HepG2 (cell line): ENCODE measurements at regions not wholly inside any gene's neighbourhood (a gene's known extent, or its start where the extent isn't known, plus 50 kb on each side); places are given as distances from the start of the nearest gene placed in this dataset.

Experiments used
- ATAC-seq: fragments of 200-7000 bp; cut with Tn5 transposase; 3 replicates; pipeline ENCODE4 v1.9.1; 2020; ENCODE audit warnings: mild to moderate bottlenecking, moderate library complexity
- BruUV-seq: library from RNA; stranded (reverse); fragments of 400-500 nt; replicated peaks from 2 replicates; lab custom pipeline; 2021; lab: Mats Ljungman, UMichigan
- CTCF ChIA-PET: fragments of 300-600 bp; formaldehyde crosslinking; extraction: SDS; loops from one replicate; lab custom pipeline; 2021; ENCODE audit warnings: low total read pairs, inconsistent platforms, low intra/inter-chr PET ratio; lab: Yijun Ruan, JAX
- POLR2A ChIA-PET: fragments of 350-600 bp; sonication (Branson Sonifier 250); formaldehyde crosslinking; loops from one replicate; lab custom pipeline; 2020; ENCODE audit warnings: antibody characterized with exemption, inconsistent platforms; lab: Yijun Ruan, JAX
- DNase-seq: peaks from one replicate; pipeline ENCODE4 v3.0.0-alpha.2; 2015; ENCODE audit warnings: low spot score
- FAIRE-seq: peaks from 3 replicates; lab custom pipeline; 2011; peaks lifted over from hg19 to GRCh38; lab: Jason Lieb, UNC
- H2AFZ ChIP-seq: one replicate; pipeline ENCODE4 v1.6.1; 2011; ENCODE audit warnings: low read length, inconsistent platforms
- H3K27ac ChIP-seq: fragments of 300-600 bp; 3 replicates; pipeline ENCODE4 v1.8.0; 2011; ENCODE audit warnings: mixed run types, mild to moderate bottlenecking, mixed read lengths, low read length, inconsistent platforms; ENCODE audit not compliant: insufficient read depth; ENCODE audit errors: extremely low read length
- H3K27me3 ChIP-seq, 2 experiments: fragments of 200-600 bp in 1 of 2; 2 replicates in 1 of 2; 3 replicates in 1 of 2; pipeline versions ENCODE4 v1.6.0 to v1.8.0; 2011; ENCODE audit warnings: low read length in 2 of 2, mild to moderate bottlenecking in 2 of 2, moderate library complexity in 2 of 2, inconsistent platforms in 1 of 2; ENCODE audit not compliant: insufficient read depth in 2 of 2, control insufficient read depth in 1 of 2
- H3K36me3 ChIP-seq, 2 experiments: fragments of 200-600 bp in 1 of 2; replicated peaks in 1 of 2; 2 replicates in 1 of 2; 3 replicates in 1 of 2; pipeline versions ENCODE4 v1.5.1 to v1.8.0; 2011; ENCODE audit warnings: low read length in 2 of 2, inconsistent platforms in 1 of 2; ENCODE audit not compliant: insufficient read depth in 2 of 2, control insufficient read depth in 1 of 2
- H3K4me1 ChIP-seq: 2 replicates; pipeline ENCODE4 v1.5.1; 2012; ENCODE audit warnings: low read length, inconsistent platforms; ENCODE audit not compliant: insufficient read depth
- H3K4me2 ChIP-seq: 2 replicates; pipeline ENCODE4 v1.6.0; 2011; ENCODE audit warnings: low read depth, low read length, inconsistent platforms
- H3K4me3 ChIP-seq, 3 experiments: fragments of 200-600 bp in 1 of 3; sonication (generic), shearing (Covaris generic) in 1 of 3; replicated peaks in 1 of 3; 2 replicates each; pipeline ENCODE4 v1.5.1; 2011 to 2016; ENCODE audit warnings: low read length in 3 of 3, inconsistent platforms in 2 of 3, low read depth in 2 of 3, mild to moderate bottlenecking in 2 of 3, control low read depth in 1 of 3, mixed read lengths in 1 of 3; ENCODE audit not compliant: insufficient read depth in 1 of 3
- H3K79me2 ChIP-seq: one replicate; pipeline ENCODE4 v1.6.1; 2011; ENCODE audit warnings: low read length, inconsistent platforms; ENCODE audit not compliant: insufficient read depth
- H3K9ac ChIP-seq: 2 replicates; pipeline ENCODE4 v1.6.0; 2011; ENCODE audit warnings: mild to moderate bottlenecking, low read depth, low read length, inconsistent platforms; ENCODE audit not compliant: insufficient read depth
- H3K9me3 ChIP-seq: 2 replicates; pipeline ENCODE4 v1.5.1; 2012; ENCODE audit warnings: mild to moderate bottlenecking, low read length
- H4K20me1 ChIP-seq: 2 replicates; pipeline ENCODE4 v1.6.0; 2011; ENCODE audit warnings: inconsistent platforms, mild to moderate bottlenecking, low read length, moderate library complexity; ENCODE audit not compliant: insufficient read depth
- CREB1 ChIP-seq, 2 experiments: fragments of 450-650 bp in 1 of 2; IDR thresholded peaks; 2 replicates each; pipeline ENCODE4 v1.6.1; 2016 to 2017; ENCODE audit warnings: control low read depth in 1 of 2, mild to moderate bottlenecking in 1 of 2, missing compliant biosample characterization in 1 of 2, missing genetic modification characterization in 1 of 2
- CTCF ChIP-seq: sonication (generic); formaldehyde crosslinking; IDR thresholded peaks from 2 replicates; pipeline ENCODE4 v1.5.0; 2020; ENCODE audit warnings: mild to moderate bottlenecking, missing genetic modification reagents, moderate library complexity
- FUBP1 ChIP-seq: sonication (generic); formaldehyde crosslinking; IDR thresholded peaks from 2 replicates; pipeline ENCODE4 v1.5.1; 2020; ENCODE audit warnings: missing genetic modification reagents, mild to moderate bottlenecking, borderline replicate concordance
- MAFF ChIP-seq: IDR thresholded peaks from 2 replicates; pipeline ENCODE4 v1.6.1; 2011; ENCODE audit warnings: low read depth, low read length, improper control_type of control experiment
- THAP11 ChIP-seq: IDR thresholded peaks from 2 replicates; pipeline ENCODE4 v1.6.1; 2016; ENCODE audit warnings: missing biosample characterization, missing genetic modification reagents
- ZFP36L1 ChIP-seq: sonication (generic); formaldehyde crosslinking; IDR thresholded peaks from 2 replicates; pipeline ENCODE4 v1.8.0; 2022; ENCODE audit warnings: mild to moderate bottlenecking, missing genetic modification reagents, moderate library complexity
- WGBS: methylation state at CpG from one replicate; pipeline ENCODE4 v1.1.6; 2017; ENCODE audit warnings: low lambda C conversion rate; 5-methylcytosine and 5-hydroxymethylcytosine counted together
- in situ Hi-C: cut with HindIII; loops from 2 replicates; pipeline ENCODE4 v1.10.0; 2017; ENCODE audit warnings: low pct_unique_long_range_greater_than_20kb; ENCODE audit not compliant: extremely low pct_ligation_motif_present
- intact Hi-C: fragments of 100-400 bp; cut with micrococcal nuclease; formaldehyde crosslinking; loops from one replicate; pipeline ENCODE4 v1.10.0; 2022; ENCODE audit not compliant: unreplicated experiment

- Histone ChIP-seq H4K20me1 (no peaks in the 10 kb centered on the region), H3K36me3 (no peaks in the 10 kb centered on the region; a peak in 1 of 5 replicates), H3K9me3 (no peaks in the 10 kb centered on the region), H3K4me1 (peaks cover 19% of the 10 kb centered on the region), H3K79me2 (no peaks in the 10 kb centered on the region), H3K27me3 (no peaks in the 10 kb centered on the region), H3K27ac (no peak overlapping the region), H3K9ac (no peak overlapping the region), H2AFZ (no peak overlapping the region), H3K4me2 (no peak overlapping the region), H3K4me3 (no peak overlapping the region)
- no TSS peak for BruUV-seq
- no peak for TF ChIP-seq FUBP1 (CRISPR knock-in tag)
- no peak for TF ChIP-seq MAFF
- no peak for TF ChIP-seq ZFP36L1
- TF ChIP-seq CTCF (CRISPR knock-in tag): no peak
- TF ChIP-seq CREB1 (IDR thresholded peaks at IDR 0.05): no peak
- TF ChIP-seq CREB1 (CRISPR knock-in tag; IDR thresholded peaks at IDR 0.05): no peak
- no peak for TF ChIP-seq THAP11
- intact Hi-C loops: no loop called here
- in situ Hi-C loops: no loop called here
- 95% methylated on average over 2 of the region's 3 CpGs for WGBS
- POLR2A ChIA-PET: no interaction called here
- no peak for FAIRE-seq
- ATAC-seq: no peak
- no peak for DNase-seq
- CTCF ChIA-PET: no interaction called here
These were observed 251.4 kb upstream of the C2CD4B start for GRCh38 chr15:62416526-62416925.
